ENCODE measurements at regions not wholly inside any gene's neighbourhood (a gene's known extent, or its start where the extent isn't known, plus 50 kb on each side); places are given as distances from the start of the nearest gene placed in this dataset.

GRCh38 chr2:220503431-220503830, 876.0 kb downstream of the SLC4A3 start:
- peak; percentile 8 for DNase-seq

GRCh38 chr2:220504938-220505503, 877.6 kb downstream of the SLC4A3 start:
- no peak for DNase-seq

- DNase-seq: no peak
These were observed 879.0 kb downstream of the SLC4A3 start for GRCh38 chr2:220506466-220506865.

GRCh38 chr2:220509096-220509757, 881.8 kb downstream of the SLC4A3 start:
- DNase-seq: no peak

GRCh38 chr2:220509966-220510365, 882.5 kb downstream of the SLC4A3 start:
- DNase-seq: no peak

GRCh38 chr2:220510668-220511067, 883.2 kb downstream of the SLC4A3 start:
- no peak for DNase-seq

- DNase-seq: no peak
These were observed 885.0 kb downstream of the SLC4A3 start for GRCh38 chr2:220512419-220512818.

GRCh38 chr2:220513573-220514288, 886.3 kb downstream of the SLC4A3 start:
- DNase-seq: no peak

- DNase-seq: peak; percentile 44
These were observed 894.1 kb downstream of the SLC4A3 start for GRCh38 chr2:220521551-220521950.

GRCh38 chr2:220528180-220528675, 900.8 kb downstream of the SLC4A3 start:
- no peak for DNase-seq

- no peak for DNase-seq
These were observed 903.8 kb downstream of the SLC4A3 start for GRCh38 chr2:220531216-220531615.

- no peak for DNase-seq
These were observed 906.1 kb downstream of the SLC4A3 start for GRCh38 chr2:220533485-220533884.

- no peak for DNase-seq
These were observed 912.1 kb downstream of the SLC4A3 start for GRCh38 chr2:220539481-220539880.

GRCh38 chr2:220544049-220544448, 916.6 kb downstream of the SLC4A3 start:
- no peak for DNase-seq

GRCh38 chr2:220550995-220551700, 923.7 kb downstream of the SLC4A3 start:
- no peak for DNase-seq

GRCh38 chr2:220552790-220553535, 925.5 kb downstream of the SLC4A3 start:
- DNase-seq: no peak

GRCh38 chr2:220555961-220556630, 928.7 kb downstream of the SLC4A3 start:
- no peak for DNase-seq

- DNase-seq: no peak
These were observed 929.2 kb downstream of the SLC4A3 start for GRCh38 chr2:220556658-220557057.

GRCh38 chr2:220560192-220560591, 932.8 kb downstream of the SLC4A3 start:
- no peak for DNase-seq

- DNase-seq: no peak
These were observed 935.1 kb downstream of the SLC4A3 start for GRCh38 chr2:220562375-220563140.

GRCh38 chr2:220568296-220568695, 940.9 kb downstream of the SLC4A3 start:
- DNase-seq: no peak

Data from occipital lobe (tissue), 1 donor.